ENCODE measurements at regions not wholly inside any gene's neighbourhood (a gene's known extent, or its start where the extent isn't known, plus 50 kb on each side); places are given as distances from the start of the nearest gene placed in this dataset.

- no peak overlapping the region for H3K4me3 ChIP-seq (ENCODE audit: low read depth in 1 of 3, low read length in 3 of 3)
- no peak for TF ChIP-seq GABPA (IDR thresholded peaks at IDR 0.05 in 1 of 2, conservative IDR thresholded peaks at IDR 0.05 in 1 of 2)
- no peak for TF ChIP-seq HNF4G (IDR thresholded peaks at IDR 0.05)
- peaks cover 0 to 1% (median 0%) of the 10 kb centered on the region in 4 donors for H3K9me3 ChIP-seq (ENCODE audit: control insufficient read depth in 4 of 4, low read length in 3 of 4)
- H3K27me3 ChIP-seq (ENCODE audit: control insufficient read depth in 4 of 4, insufficient read depth in 4 of 4, low read length in 3 of 4): peaks cover 0 to 3% (median 0%) of the 10 kb centered on the region in 4 donors
- no peaks in the 10 kb centered on the region for H3K36me3 ChIP-seq (ENCODE audit: control insufficient read depth in 4 of 4, insufficient read depth in 3 of 4, low read depth in 1 of 4, low read length in 3 of 4)
- no peak overlapping the region for H3K9ac ChIP-seq (ENCODE audit: low read depth in 1 of 2, low read length in 2 of 2)
- no peak overlapping the region for H3K27ac ChIP-seq (ENCODE audit: low read depth in 1 of 2, low read length in 2 of 2)
- no peak for DNase-seq (ENCODE audit: low spot score)
- no peaks in the 10 kb centered on the region for H3K4me1 ChIP-seq (ENCODE audit: control insufficient read depth in 4 of 4, insufficient read depth in 4 of 4, low read length in 3 of 4)
- 86% methylated on average over 20 of the region's 20 CpGs for WGBS
These were observed 271.1 kb upstream of the RAB6C start for GRCh38 chr2:129708221-129708967.

GRCh38 chr2:129709001-129709955 lies 270.2 kb upstream of the RAB6C start:
- no peaks in the 10 kb centered on the region for H3K36me3 ChIP-seq (ENCODE audit: control insufficient read depth in 4 of 4, insufficient read depth in 3 of 4, low read depth in 1 of 4, low read length in 3 of 4)
- TF ChIP-seq HNF4G (IDR thresholded peaks at IDR 0.05) (no peak), EGR1 (IDR thresholded peaks at IDR 0.05; ENCODE audit: low read depth in 2 of 2) (no peak), FOXA1 (IDR thresholded peaks at IDR 0.05) (no peak), GABPA (IDR thresholded peaks at IDR 0.05 in 1 of 2, conservative IDR thresholded peaks at IDR 0.05 in 1 of 2) (no peak), MAX (IDR thresholded peaks at IDR 0.05) (no peak), NR2F2 (IDR thresholded peaks at IDR 0.05) (no peak), RXRA (IDR thresholded peaks at IDR 0.05) (no peak)
- 80% methylated on average over 13 of the region's 13 CpGs for WGBS

GRCh38 chr2:129709956-129710598 lies 269.4 kb upstream of the RAB6C start:
- H3K4me3 ChIP-seq (ENCODE audit: low read depth in 1 of 3, low read length in 3 of 3): no peak overlapping the region
- no peak for DNase-seq (ENCODE audit: low spot score)
- WGBS: 81% methylated on average over 16 of the region's 16 CpGs
- no peaks in the 10 kb centered on the region for H3K4me1 ChIP-seq (ENCODE audit: control insufficient read depth in 4 of 4, insufficient read depth in 4 of 4, low read length in 3 of 4)
- peaks cover 0 to under 1% (median 0%) of the 10 kb centered on the region in 4 donors for H3K9me3 ChIP-seq (ENCODE audit: control insufficient read depth in 4 of 4, low read length in 3 of 4)
- no peak overlapping the region for H3K27ac ChIP-seq (ENCODE audit: low read depth in 1 of 2, low read length in 2 of 2)
- H3K27me3 ChIP-seq (ENCODE audit: control insufficient read depth in 4 of 4, insufficient read depth in 4 of 4, low read length in 3 of 4): peaks cover 0 to 3% (median 0%) of the 10 kb centered on the region in 4 donors
- no peak overlapping the region for H3K9ac ChIP-seq (ENCODE audit: low read depth in 1 of 2, low read length in 2 of 2)
- no peaks in the 10 kb centered on the region for H3K36me3 ChIP-seq (ENCODE audit: control insufficient read depth in 4 of 4, insufficient read depth in 3 of 4, low read depth in 1 of 4, low read length in 3 of 4)
- TF ChIP-seq HNF4G (IDR thresholded peaks at IDR 0.05): no peak
- no peak for TF ChIP-seq TAF1 (conservative IDR thresholded peaks at IDR 0.05)
- no peak for TF ChIP-seq JUND (IDR thresholded peaks at IDR 0.05)
- TF ChIP-seq EGR1 (IDR thresholded peaks at IDR 0.05; ENCODE audit: low read depth in 2 of 2): no peak
- no peak for TF ChIP-seq YY1 (IDR thresholded peaks at IDR 0.05)
- no peak for TF ChIP-seq GABPA (IDR thresholded peaks at IDR 0.05 in 1 of 2, conservative IDR thresholded peaks at IDR 0.05 in 1 of 2)
- no peak for TF ChIP-seq RAD21 (IDR thresholded peaks at IDR 0.05)
- no peak for TF ChIP-seq MAX (IDR thresholded peaks at IDR 0.05)
- no peak for TF ChIP-seq FOXA1 (IDR thresholded peaks at IDR 0.05)
- TF ChIP-seq ATF3 (IDR thresholded peaks at IDR 0.05): no peak
- no peak for TF ChIP-seq NR2F2 (IDR thresholded peaks at IDR 0.05)
- no peak for TF ChIP-seq SP1 (IDR thresholded peaks at IDR 0.05)
- TF ChIP-seq FOXA2 (IDR thresholded peaks at IDR 0.05): no peak
- TF ChIP-seq RXRA (IDR thresholded peaks at IDR 0.05): no peak
- no peak for TF ChIP-seq REST (IDR thresholded peaks at IDR 0.05)
- no peak for TF ChIP-seq CTCF (IDR thresholded peaks at IDR 0.05; ENCODE audit: low read depth, low read length, missing input control)

More at GRCh38 chr2:129709001-129709955, 270.2 kb upstream of the RAB6C start:
- DNase-seq (ENCODE audit: low spot score): no peak
- Histone ChIP-seq H3K27ac (ENCODE audit: low read depth in 1 of 2, low read length in 2 of 2) (no peak overlapping the region), H3K27me3 (ENCODE audit: control insufficient read depth in 4 of 4, insufficient read depth in 4 of 4, low read length in 3 of 4) (peaks cover 0 to 3% (median 0%) of the 10 kb centered on the region in 4 donors), H3K9me3 (ENCODE audit: control insufficient read depth in 4 of 4, low read length in 3 of 4) (peaks cover 0 to 1% (median 0%) of the 10 kb centered on the region in 4 donors), H3K4me3 (ENCODE audit: low read depth in 1 of 3, low read length in 3 of 3) (no peak overlapping the region), H3K9ac (ENCODE audit: low read depth in 1 of 2, low read length in 2 of 2) (no peak overlapping the region), H3K4me1 (ENCODE audit: control insufficient read depth in 4 of 4, insufficient read depth in 4 of 4, low read length in 3 of 4) (no peaks in the 10 kb centered on the region)

All from liver (tissue), 8 donors.